ENCODE measurements at regions not wholly inside any gene's neighbourhood (a gene's known extent, or its start where the extent isn't known, plus 50 kb on each side); places are given as distances from the start of the nearest gene placed in this dataset.
"Not testable (repeated sequence)": the region's sequence is repeated elsewhere in the genome, so short reads cannot be mapped to it uniquely, and the experiment has no call there.

DNA sequence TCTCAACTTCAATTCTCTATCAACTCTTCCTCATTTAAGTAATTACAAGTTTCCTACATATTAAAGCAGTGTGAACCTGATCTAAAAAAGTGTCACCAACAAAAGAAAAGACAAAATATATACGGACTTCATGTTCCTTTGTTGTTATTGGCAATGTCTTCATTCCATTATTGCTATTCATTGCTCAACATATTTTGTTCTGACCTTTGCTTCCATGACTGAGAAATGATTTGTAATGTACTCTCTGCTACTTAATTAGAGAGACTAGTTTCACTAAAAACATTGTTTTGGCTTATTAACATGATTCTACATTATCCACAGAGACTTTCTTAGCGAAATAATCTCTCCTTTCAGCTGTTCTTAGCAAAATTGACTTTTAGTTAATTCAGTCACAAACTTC, 657.2 kb upstream of the ROBO1 start:
- no peak for DNase-seq

- DNase-seq: no peak
Measured at GRCh38 chr3:80408030-80408721, 640.4 kb upstream of the ROBO1 start.

GRCh38 chr3:80405618-80406017, 637.8 kb upstream of the ROBO1 start:
- no peak for DNase-seq

GRCh38 chr3:80395023-80395422, 627.2 kb upstream of the ROBO1 start:
- DNase-seq: no peak

DNA sequence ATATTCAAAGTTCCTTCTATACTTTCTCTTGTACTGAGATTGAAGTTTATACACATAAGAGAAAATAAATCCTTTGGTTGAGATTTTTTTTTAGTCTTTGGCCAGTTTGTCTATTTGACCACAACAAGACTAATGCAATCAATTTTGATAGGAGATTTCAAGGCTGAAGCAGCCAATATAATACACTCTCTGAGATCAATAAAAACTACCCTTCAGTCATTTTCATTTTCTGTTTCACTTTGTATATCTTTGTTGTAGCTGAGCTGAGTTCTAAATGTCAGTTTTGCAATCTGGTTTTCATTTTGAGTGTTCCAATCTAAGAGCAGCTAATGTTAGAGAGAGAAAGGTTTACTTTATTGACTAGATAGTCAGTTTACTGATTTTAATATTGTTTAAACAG, 623.8 kb upstream of the ROBO1 start:
- no peak for DNase-seq

- no peak for DNase-seq
Measured at GRCh38 chr3:80384811-80385210, 617.0 kb upstream of the ROBO1 start.

DNA sequence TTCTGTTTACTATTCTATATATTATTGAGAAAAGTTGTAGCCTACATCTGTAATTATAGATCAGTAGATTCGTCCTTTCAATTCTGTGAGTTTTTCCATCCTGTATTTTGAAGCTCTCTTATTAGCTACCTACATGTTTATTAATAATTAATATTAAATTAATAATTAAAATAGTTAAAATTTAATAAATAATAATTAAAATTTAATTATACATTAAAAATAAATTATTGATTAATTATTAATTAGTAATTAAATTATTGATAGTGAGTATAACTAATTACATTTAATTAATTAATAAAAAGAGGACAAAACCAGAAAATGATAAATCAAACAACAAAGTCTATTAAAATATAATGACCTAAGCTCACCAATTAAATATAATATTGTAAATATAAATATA, 606.6 kb upstream of the ROBO1 start:
- no peak for DNase-seq

DNA sequence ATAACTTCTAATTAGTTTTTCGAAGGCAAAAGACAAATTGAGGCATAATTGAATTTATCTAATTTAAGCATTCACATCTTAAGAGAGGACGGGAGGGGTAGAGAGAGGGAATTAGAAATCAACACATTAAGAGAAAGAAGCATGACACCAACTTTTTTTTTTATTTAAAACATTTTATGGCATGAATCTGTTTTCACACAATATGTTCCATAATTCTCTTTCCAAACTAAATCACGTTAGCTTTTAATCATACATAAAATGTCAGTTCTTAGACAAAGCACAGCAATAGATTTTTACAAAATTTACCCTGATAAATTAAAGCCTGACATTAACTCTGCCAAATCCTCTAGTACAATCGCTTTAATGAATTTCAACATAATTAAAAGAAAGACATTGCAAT, 600.8 kb upstream of the ROBO1 start:
- no peak for DNase-seq

DNA sequence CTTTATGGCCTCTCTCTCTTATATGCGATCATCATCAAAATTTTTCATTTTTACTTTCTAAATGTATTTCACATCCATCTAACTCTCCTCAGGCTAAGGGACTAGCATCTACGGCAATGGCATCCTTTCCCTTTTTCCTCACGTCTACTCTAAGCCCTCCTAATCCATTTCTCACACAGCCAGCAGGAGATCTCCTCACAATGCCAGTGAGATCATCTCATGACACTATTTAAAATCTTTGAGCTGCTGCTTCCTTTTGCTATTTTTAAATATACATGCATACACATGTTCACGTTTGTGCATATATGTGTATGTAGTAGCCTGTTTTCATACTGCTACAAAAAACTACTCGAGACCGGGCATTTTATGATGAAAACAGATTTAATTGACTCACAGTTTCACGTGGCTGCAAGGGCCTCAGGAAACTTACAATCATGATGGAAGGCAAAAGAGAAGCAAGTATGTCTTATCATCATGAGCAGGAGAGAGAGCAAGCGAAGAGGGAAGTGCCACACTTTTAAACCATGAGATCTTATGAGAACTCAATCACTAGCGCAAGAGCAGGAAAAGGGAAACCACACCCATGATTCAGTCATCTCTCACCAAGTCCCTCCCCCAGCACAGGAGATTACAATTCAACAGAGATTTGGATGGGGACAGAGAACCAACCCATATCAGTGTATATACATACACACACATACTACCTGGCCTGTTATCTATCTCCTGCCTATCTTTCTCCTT, 599.2 kb upstream of the ROBO1 start:
- no peak for DNase-seq

DNA sequence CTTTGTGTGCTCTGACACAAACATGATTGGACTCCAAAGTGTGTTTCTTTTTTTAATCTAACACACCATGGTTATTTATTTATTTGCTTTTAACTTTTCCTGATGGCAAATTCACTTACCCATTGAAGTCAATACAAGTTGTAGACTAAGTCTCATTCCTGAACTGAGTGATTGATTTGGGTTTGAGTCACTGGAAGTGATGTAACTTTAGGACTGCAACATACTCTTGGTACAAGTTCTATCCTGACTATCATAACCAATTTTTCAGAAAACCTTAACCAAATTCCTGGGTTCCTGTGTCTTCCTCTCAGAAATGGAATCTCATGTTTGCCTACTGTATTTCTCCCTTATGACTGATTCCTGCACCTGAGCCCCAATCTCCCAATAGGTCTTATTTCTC, 590.0 kb upstream of the ROBO1 start:
- no peak for DNase-seq

DNA sequence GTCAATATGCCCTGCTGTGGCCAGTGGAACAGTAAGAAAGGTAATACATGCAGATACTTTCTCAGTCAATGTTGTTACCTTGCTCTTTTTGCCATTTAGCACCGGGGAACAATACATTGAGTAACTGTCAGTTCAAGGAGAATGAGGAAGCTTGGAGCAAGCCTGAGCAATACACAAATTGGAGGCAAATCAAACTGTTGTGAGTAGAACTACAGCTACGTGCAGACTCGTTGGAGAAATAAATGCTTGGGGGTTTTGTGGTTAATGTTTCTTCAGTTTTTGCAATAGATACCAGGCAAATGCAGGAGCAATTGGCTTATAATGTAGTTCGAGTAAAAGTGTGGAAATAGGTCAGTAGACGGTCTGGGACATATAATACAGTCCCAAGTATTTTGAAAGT, 587.3 kb upstream of the ROBO1 start:
- DNase-seq: no peak

- DNase-seq: no peak
Measured at GRCh38 chr3:80351201-80351600, 583.4 kb upstream of the ROBO1 start.

- no peak for DNase-seq
Measured at GRCh38 chr3:80350771-80351170, 583.0 kb upstream of the ROBO1 start.

DNA sequence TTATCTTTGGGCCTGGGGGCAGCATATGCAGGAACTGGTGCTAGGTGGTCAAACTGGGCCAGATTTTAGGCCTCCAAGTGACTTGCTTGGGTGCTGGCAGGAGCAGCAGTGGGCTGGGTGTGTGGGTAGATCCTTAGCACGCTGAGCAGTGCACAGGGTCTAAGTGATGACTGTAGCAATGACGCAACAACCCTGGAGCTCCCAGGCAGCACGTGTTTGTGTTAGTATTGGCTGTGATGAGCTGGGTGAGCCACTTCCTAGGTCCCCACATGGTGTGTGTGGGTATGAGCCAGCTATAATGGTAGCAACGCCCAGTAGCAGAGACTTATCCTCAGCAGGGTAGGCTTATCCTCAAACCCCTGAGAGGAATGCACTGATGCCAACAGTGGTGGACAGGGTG, 570.6 kb upstream of the ROBO1 start:
- no peak for DNase-seq

- DNase-seq: no peak
Measured at GRCh38 chr3:80334534-80334933, 566.7 kb upstream of the ROBO1 start.

DNA sequence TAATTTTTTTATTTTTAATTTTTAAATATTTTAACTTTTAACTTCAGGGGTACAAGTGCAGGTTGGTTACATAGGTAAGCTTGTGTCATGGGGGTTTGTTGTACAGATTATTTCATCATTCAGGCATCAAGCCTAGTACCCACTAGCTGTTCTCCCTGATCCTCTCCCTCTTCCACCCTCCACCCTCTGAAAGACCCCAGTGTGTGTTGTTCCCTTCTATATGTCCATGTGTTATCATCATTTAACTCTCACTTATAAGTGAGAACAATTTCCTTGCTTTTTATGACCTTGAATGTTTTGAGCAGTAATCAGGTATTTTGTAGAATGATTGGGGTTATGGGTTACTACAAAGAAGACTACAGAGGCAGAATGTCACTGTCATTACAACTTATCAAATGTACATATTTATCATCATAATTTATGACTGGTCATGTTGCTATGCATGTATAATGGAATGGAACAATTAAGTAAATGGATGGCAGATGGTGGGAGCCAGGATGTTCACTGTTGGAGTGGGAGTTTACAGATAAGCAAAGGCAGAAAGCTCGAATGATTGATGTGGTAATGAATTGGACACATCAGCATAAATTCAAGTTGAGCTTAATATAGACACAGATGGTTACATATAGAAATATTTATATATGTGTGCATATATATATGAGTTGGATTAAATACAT, 563.8 kb upstream of the ROBO1 start:
- no peak for DNase-seq

GRCh38 chr3:80314541-80314940, 546.7 kb upstream of the ROBO1 start:
- DNase-seq: not testable (repeated sequence)

- DNase-seq: no peak
Measured at GRCh38 chr3:80308637-80309036, 540.8 kb upstream of the ROBO1 start.

GRCh38 chr3:80307844-80308243, 540.0 kb upstream of the ROBO1 start:
- no peak for DNase-seq

GRCh38 chr3:80297720-80298119, 529.9 kb upstream of the ROBO1 start:
- no peak for DNase-seq

DNA sequence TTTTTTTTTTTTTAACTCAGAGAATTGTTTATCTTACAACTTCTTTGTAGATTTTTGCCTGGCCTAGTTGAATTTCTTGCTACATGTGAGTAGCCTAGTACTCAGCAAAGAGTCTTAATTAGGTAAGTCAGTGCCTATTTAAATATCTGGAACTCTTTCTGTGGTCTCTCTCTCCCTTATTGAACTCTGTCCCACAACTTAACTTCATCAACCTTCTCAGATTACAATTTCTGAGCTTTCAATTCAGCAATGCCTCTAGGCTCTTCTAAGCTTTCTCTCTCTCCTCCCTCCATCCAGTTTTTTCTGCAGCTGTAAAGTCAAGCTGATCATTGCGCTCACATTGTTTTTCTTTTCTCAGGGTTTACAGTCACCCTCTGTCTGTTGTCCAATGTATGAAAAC, 517.6 kb upstream of the ROBO1 start:
- no peak for DNase-seq

DNA sequence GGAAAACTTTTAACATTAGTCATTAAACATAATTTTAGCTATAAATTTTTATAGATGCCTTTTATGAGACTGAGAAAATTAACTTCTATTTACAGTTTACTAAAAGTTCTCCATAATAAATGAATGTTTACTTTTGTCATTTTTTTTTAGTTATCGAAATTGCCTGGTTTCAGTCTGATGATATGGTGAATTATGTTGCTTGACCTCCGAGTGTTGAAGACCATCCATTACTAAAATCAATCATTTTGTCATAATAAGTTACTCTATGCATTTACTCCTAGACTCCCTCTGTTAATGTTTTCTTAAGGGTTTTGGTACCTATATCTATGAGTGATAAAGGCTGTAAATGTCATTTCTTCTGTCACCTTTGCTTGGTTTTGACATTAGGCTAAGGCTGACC, 516.0 kb upstream of the ROBO1 start:
- no peak for DNase-seq

DNA sequence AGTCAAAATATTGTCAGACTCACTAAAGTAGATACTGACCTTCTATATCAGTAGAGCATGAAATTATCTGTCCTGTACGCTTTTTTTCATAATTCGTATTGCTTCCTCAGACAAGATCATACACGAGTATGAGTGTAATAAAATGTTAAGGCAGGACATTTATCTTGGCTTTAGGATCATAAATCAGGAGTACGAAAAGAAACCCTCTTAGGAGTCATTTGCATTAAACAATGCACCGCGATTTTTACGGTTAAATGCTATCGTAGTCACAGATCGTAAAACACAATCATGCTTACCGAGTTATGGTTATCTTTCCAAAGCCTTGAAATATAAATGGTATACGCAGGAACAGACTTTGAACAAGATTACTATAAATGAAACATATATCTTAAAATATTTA, 510.3 kb upstream of the ROBO1 start:
- no peak for DNase-seq

GRCh38 chr3:80275120-80275519, 507.3 kb upstream of the ROBO1 start:
- no peak for DNase-seq

Data from CD4-positive, alpha-beta T cell treated with Interleukin-4 for 4 hours (primary cell).